LNCaP clone FGC (cell line): ENCODE measurements at regions not wholly inside any gene's neighbourhood (a gene's known extent, or its start where the extent isn't known, plus 50 kb on each side); places are given as distances from the start of the nearest gene placed in this dataset.

Source experiments
- DNase-seq: peaks from one replicate; pipeline ENCODE4 v3.0.0-alpha.2; 2011; ENCODE audit warnings: low read depth
- H3K4me3 ChIP-seq: 2 replicates; pipeline ENCODE4 v1.5.1; 2011; ENCODE audit warnings: mild to moderate bottlenecking, low read depth, low read length, control low read depth
- TF ChIP-seq, protein P1 (sequence below): IDR thresholded peaks from 2 replicates; pipeline ENCODE4 v1.5.1; 2012; ENCODE audit warnings: mild to moderate bottlenecking; ENCODE audit not compliant: control insufficient read depth, insufficient read depth; ENCODE audit errors: extremely low read depth

DNA sequence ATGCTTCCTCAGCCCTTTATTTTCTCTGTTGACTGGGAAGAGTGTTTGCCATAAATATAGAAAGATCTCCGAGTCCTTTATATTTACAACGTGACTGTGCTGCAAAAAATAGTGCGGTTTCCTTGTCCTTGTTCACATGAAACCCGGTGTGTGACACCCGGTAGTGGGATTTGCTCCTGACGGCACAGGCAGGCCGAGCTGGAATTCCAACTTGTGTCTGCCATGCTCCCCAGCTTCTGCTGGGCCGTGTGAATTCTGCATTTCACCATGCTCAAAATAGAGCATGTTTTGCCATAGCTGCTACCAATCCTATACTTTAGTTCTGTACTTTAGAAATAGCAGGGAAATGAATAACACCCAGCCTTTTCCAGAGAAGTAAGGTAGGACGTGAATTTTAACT, 60.3 kb upstream of the PDE10A start:
- no peak overlapping the region for H3K4me3 ChIP-seq
- TF ChIP-seq, protein P1, sequence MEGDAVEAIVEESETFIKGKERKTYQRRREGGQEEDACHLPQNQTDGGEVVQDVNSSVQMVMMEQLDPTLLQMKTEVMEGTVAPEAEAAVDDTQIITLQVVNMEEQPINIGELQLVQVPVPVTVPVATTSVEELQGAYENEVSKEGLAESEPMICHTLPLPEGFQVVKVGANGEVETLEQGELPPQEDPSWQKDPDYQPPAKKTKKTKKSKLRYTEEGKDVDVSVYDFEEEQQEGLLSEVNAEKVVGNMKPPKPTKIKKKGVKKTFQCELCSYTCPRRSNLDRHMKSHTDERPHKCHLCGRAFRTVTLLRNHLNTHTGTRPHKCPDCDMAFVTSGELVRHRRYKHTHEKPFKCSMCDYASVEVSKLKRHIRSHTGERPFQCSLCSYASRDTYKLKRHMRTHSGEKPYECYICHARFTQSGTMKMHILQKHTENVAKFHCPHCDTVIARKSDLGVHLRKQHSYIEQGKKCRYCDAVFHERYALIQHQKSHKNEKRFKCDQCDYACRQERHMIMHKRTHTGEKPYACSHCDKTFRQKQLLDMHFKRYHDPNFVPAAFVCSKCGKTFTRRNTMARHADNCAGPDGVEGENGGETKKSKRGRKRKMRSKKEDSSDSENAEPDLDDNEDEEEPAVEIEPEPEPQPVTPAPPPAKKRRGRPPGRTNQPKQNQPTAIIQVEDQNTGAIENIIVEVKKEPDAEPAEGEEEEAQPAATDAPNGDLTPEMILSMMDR: no peak
- DNase-seq: no peak

DNA sequence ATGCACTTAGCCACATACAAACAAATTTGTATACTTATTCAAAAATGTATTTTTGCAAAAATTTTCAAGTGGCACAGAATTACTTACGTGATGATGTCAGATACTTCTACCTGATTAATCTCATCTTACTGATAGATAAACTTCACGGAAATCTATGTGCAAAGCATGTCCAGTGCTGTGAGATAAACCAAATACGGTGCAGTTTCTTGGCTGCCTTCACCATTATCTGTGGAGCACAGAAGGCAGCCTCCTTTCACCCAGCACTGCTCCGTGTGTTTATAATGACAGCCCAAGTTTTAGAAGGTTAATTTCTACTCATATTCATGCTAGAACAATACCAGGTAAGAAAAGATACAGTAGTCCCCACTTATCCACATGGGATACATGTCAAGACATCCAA, 59.0 kb upstream of the PDE10A start:
- no peak for DNase-seq
- TF ChIP-seq, protein P1: no peak
- H3K4me3 ChIP-seq: no peak overlapping the region

DNA sequence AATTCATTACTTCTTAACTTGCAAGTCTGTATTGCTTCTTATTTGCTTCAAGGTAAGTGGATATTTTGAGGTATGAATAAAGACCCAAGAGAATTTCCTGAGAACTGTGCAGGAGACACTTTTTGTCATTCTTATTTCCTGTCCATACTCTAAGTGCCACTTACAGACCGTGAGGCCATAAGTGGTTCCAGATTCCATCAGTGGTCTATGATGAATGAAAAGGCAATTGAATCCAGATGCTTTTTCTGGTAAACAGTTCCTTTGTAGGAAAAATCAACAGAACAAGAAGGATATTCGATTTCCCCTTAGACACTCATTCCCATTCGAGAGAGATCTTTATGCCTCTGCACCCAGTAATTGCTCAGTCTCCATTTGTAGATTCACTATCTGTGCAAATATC, 58.3 kb upstream of the PDE10A start:
- no peak for DNase-seq
- TF ChIP-seq, protein P1: no peak
- no peak overlapping the region for H3K4me3 ChIP-seq

DNA sequence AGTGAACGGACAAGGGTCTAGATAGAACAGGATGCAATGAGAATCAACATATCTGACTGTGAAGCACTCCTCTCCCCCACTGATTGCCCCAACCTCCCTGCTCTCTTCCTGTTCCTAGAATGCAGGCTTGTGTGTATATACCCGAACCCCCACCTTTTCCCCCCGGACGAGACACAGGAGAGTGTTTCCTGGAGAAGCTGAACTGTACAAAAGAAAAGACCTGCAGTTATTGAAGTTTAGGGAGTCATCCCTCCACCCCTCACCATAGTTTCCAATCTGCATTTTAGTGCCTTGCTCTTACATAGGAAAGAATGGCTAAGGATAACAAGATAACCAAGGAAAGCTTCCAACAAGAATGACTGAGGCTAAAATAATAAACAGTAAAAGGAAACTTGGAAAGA, 55.5 kb upstream of the PDE10A start:
- DNase-seq: no peak
- TF ChIP-seq, protein P1: no peak
- H3K4me3 ChIP-seq: no peak overlapping the region

DNA sequence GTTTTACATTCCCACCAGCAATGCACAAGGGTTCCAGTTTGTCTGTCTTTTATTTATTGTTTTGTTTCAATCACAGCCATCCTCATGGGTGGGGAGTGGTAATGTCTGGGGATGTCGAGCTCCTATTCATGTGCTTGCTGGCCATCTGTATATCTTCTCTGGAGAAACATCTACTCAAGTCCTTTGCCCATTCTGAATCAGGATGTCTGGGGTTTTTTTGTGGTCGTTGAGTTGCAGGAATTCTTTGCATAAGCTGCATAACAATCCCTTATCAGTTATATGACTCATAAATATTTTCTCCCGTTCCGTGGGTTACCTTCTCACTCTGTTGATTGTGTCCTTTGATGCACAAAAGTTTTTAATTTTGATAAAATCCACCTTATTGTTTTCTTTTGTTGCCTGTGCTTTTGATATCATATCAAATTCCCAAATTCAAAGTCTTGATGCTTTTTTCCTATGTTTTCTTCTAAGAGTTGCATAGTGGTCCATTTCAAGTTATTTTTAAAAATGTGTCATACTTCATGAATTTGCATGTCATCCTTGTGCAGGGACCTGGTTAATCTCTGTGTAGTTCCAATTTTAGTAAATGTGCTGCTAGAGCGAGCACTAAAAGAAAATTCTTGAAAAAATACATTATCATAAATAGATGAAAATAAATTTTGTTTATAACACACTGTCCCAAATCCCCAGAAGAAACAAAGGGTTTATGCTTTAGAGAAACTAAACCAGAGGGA, 54.9 kb upstream of the PDE10A start:
- no peak for DNase-seq
- TF ChIP-seq, protein P1: no peak
- no peak overlapping the region for H3K4me3 ChIP-seq

DNA sequence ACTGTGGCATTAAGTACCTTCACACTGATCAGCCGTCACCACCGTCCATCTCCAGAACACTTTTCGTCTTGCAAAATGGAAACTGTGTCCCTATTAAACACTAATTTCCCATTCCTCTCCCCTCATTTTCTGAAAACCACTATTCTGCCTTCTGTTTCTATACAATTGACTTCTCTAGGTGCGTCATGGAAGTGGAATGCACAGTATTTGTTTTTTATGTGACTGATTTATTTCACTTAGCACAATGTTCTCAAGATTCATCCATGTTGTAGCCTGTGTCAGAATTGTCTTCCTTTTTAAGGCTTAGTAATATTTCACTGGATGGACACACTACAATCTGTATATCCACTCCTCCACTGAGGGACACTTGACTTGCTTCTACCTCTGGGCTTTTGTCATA, 53.8 kb upstream of the PDE10A start:
- no peak overlapping the region for H3K4me3 ChIP-seq
- DNase-seq: no peak
- TF ChIP-seq, protein P1: no peak

DNA sequence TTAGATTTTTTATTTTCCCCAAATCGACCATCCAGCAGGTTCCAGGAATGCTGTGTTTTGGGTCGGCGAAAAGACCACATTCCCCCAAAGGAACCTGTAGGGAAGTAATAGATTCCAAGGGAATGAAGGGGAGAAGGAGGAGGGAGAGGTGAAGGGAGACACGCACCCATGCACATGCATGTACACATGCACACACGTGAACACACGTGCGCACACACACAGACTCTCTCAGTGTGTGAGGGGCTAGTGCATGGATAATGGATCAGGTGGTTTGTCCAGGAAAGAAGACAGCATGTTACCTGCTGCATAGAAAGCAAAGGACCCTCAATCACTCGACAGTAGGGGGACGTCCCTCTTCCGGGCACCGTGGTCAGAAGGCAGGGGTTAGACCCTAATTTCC, 52.4 kb upstream of the PDE10A start:
- DNase-seq: no peak
- no peak overlapping the region for H3K4me3 ChIP-seq
- TF ChIP-seq, protein P1: no peak
